H1 (cell line): ENCODE measurements at regions not wholly inside any gene's neighbourhood (a gene's known extent, or its start where the extent isn't known, plus 50 kb on each side); places are given as distances from the start of the nearest gene placed in this dataset.

ENCODE experiments used
- CTCF ChIA-PET: fragments of 300-600 bp; sonication (Branson Sonifier 250); formaldehyde crosslinking; loops from one replicate; lab custom pipeline; 2021; ENCODE audit not compliant: partially characterized antibody; lab: Charles Lee
- POLR2A ChIA-PET: fragments of 300-600 bp; sonication (Branson Sonifier 250); formaldehyde crosslinking; loops from one replicate; lab custom pipeline; 2021; ENCODE audit warnings: inconsistent platforms; ENCODE audit not compliant: partially characterized antibody; lab: Charles Lee
- DNase-seq, 2 experiments: peaks; one replicate each; pipeline versions ENCODE4 v3.0.0 to v3.0.0-alpha.2; 2010 to 2022; ENCODE audit warnings: low spot score in 2 of 2, low read depth in 1 of 2, mixed read lengths in 1 of 2
- FAIRE-seq: peaks from 2 replicates; lab custom pipeline; 2011; peaks lifted over from hg19 to GRCh38; lab: Jason Lieb, UNC
- H2AFZ ChIP-seq: 2 replicates; pipeline ENCODE4 v1.8.1; 2012; ENCODE audit warnings: low read length, inconsistent platforms
- H2AK5ac ChIP-seq: 2 replicates; pipeline ENCODE4 v1.6.1; 2013; ENCODE audit warnings: low read depth, low read length
- H2BK120ac ChIP-seq: replicated peaks from 2 replicates; pipeline ENCODE3; 2013; ENCODE audit warnings: low read depth, low read length, inconsistent platforms
- H2BK12ac ChIP-seq: 2 replicates; pipeline ENCODE4 v1.6.1; 2013; ENCODE audit warnings: low read depth, low read length
- H2BK15ac ChIP-seq: 2 replicates; pipeline ENCODE4 v1.6.1; 2013; ENCODE audit warnings: low read length
- H2BK20ac ChIP-seq: 2 replicates; pipeline ENCODE4 v1.6.1; 2013; ENCODE audit warnings: low read length
- H2BK5ac ChIP-seq: 2 replicates; pipeline ENCODE4 v1.6.1; 2013; ENCODE audit warnings: low read depth, low read length
- H3K14ac ChIP-seq: 2 replicates; pipeline ENCODE4 v1.6.1; 2013; ENCODE audit warnings: inconsistent platforms; ENCODE audit not compliant: insufficient read length
- H3K18ac ChIP-seq: 2 replicates; pipeline ENCODE4 v1.6.1; 2013; ENCODE audit warnings: low read length; ENCODE audit errors: extremely low read depth
- H3K23ac ChIP-seq: 2 replicates; pipeline ENCODE4 v1.6.1; 2013; ENCODE audit warnings: inconsistent platforms; ENCODE audit not compliant: insufficient read length
- H3K23me2 ChIP-seq: 2 replicates; pipeline ENCODE4 v1.6.1; 2013; ENCODE audit warnings: low read depth, low read length
- H3K27ac ChIP-seq: 2 replicates; pipeline ENCODE4 v1.6.1; 2011; ENCODE audit warnings: low read depth, low read length, inconsistent platforms
- H3K27me3 ChIP-seq, 4 experiments: replicated peaks in 1 of 4; 1 replicate in 1 of 4; 2 replicates in 3 of 4; pipeline versions ENCODE4 v1.6.1 to v1.8.1; 2011 to 2013; ENCODE audit warnings: low read length in 3 of 4, mild to moderate bottlenecking in 3 of 4, inconsistent platforms in 2 of 4, mixed read lengths in 2 of 4, moderate library complexity in 1 of 4; ENCODE audit not compliant: control insufficient read depth in 3 of 4, insufficient read depth in 3 of 4; ENCODE audit errors: extremely low read depth in 1 of 4
- H3K36me3 ChIP-seq, 4 experiments: 2 replicates each; pipeline versions ENCODE4 v1.6.1 to v1.8.1; 2011 to 2013; ENCODE audit warnings: mild to moderate bottlenecking in 4 of 4, low read length in 3 of 4, moderate library complexity in 2 of 4, control low read depth in 1 of 4, inconsistent platforms in 1 of 4; ENCODE audit not compliant: insufficient read depth in 4 of 4, control insufficient read depth in 2 of 4
- H3K4ac ChIP-seq: replicated peaks from 2 replicates; pipeline ENCODE3; 2013; ENCODE audit warnings: low read length, low read depth, mixed read lengths, inconsistent platforms; ENCODE audit not compliant: insufficient read length
- H3K4me1 ChIP-seq, 4 experiments: replicated peaks in 1 of 4; 1 replicate in 1 of 4; 2 replicates in 3 of 4; pipeline versions ENCODE4 v1.6.1 to v1.8.1; 2011 to 2013; ENCODE audit warnings: low read length in 3 of 4, inconsistent platforms in 2 of 4, mixed read lengths in 1 of 4; ENCODE audit not compliant: insufficient read depth in 4 of 4, control insufficient read depth in 3 of 4
- H3K4me2 ChIP-seq, 2 experiments: 2 replicates each; pipeline versions ENCODE4 v1.6.1 to v1.8.1; 2011 to 2013; ENCODE audit warnings: low read depth in 2 of 2, low read length in 2 of 2, control low read depth in 1 of 2, inconsistent platforms in 1 of 2, mild to moderate bottlenecking in 1 of 2; ENCODE audit not compliant: insufficient read depth in 1 of 2
- H3K4me3 ChIP-seq, 4 experiments: fragments of 200-600, 300-600 bp in 1 of 4; sonication (generic), shearing (Covaris generic), sonication (Bioruptor Twin) in 1 of 4; 2 replicates each; pipeline versions ENCODE4 v1.5.1 to v1.8.1; 2011 to 2016; ENCODE audit warnings: low read length in 4 of 4, low read depth in 3 of 4, control low read depth in 2 of 4, inconsistent platforms in 2 of 4, mild to moderate bottlenecking in 2 of 4, mixed read lengths in 1 of 4, moderate library complexity in 1 of 4; ENCODE audit not compliant: insufficient read depth in 2 of 4; ENCODE audit errors: extremely low read depth in 1 of 4
- H3K56ac ChIP-seq: replicated peaks from 2 replicates; pipeline ENCODE3; 2013; ENCODE audit warnings: low read depth, mild to moderate bottlenecking, mixed read lengths, low read length, inconsistent platforms; ENCODE audit not compliant: insufficient read length
- H3K79me1 ChIP-seq: 2 replicates; pipeline ENCODE4 v1.6.1; 2013; ENCODE audit warnings: low read depth, low read length, control low read depth
- H3K79me2 ChIP-seq, 2 experiments: 2 replicates each; pipeline versions ENCODE4 v1.6.1 to v1.8.1; 2012 to 2013; ENCODE audit warnings: low read length in 2 of 2, mild to moderate bottlenecking in 2 of 2, inconsistent platforms in 1 of 2; ENCODE audit not compliant: insufficient read depth in 2 of 2, control insufficient read depth in 1 of 2
- H3K9ac ChIP-seq, 4 experiments: replicated peaks in 1 of 4; 1 replicate in 1 of 4; 2 replicates in 3 of 4; pipeline versions ENCODE4 v1.6.1 to v1.8.1; 2011 to 2013; ENCODE audit warnings: low read depth in 3 of 4, low read length in 3 of 4, control low read depth in 2 of 4, mild to moderate bottlenecking in 2 of 4, moderate library complexity in 2 of 4, inconsistent platforms in 1 of 4; ENCODE audit errors: extremely low read depth in 1 of 4
- H3K9me3 ChIP-seq, 2 experiments: 2 replicates each; pipeline versions ENCODE4 v1.6.1 to v1.8.1; 2012 to 2013; ENCODE audit warnings: mild to moderate bottlenecking in 2 of 2, moderate library complexity in 2 of 2, control low read depth in 1 of 2, inconsistent platforms in 1 of 2, low read depth in 1 of 2, low read length in 1 of 2, mixed read lengths in 1 of 2; ENCODE audit not compliant: insufficient read depth in 2 of 2
- H4K20me1 ChIP-seq, 2 experiments: replicated peaks in 1 of 2; 2 replicates each; pipeline versions ENCODE3 to v1.8.1; 2011 to 2013; ENCODE audit warnings: inconsistent platforms in 2 of 2, low read length in 2 of 2, mild to moderate bottlenecking in 1 of 2; ENCODE audit not compliant: insufficient read depth in 2 of 2, control insufficient read depth in 1 of 2
- H4K5ac ChIP-seq: 2 replicates; pipeline ENCODE4 v1.6.1; 2013; ENCODE audit warnings: low read length, low read depth, mixed read lengths, inconsistent platforms; ENCODE audit not compliant: insufficient read length
- H4K8ac ChIP-seq: 2 replicates; pipeline ENCODE4 v1.8.0; 2013; ENCODE audit warnings: mild to moderate bottlenecking, moderate library complexity, low read length, inconsistent platforms; ENCODE audit not compliant: insufficient read depth; ENCODE audit errors: extremely low read depth
- H4K91ac ChIP-seq: replicated peaks from 2 replicates; pipeline ENCODE3; 2013; ENCODE audit warnings: low read length, mixed read lengths, inconsistent platforms; ENCODE audit not compliant: insufficient read length
- CREB1 ChIP-seq: IDR thresholded peaks from 2 replicates; pipeline ENCODE4 v1.6.1; 2012; ENCODE audit warnings: inconsistent platforms
- JUND ChIP-seq: IDR thresholded peaks from 2 replicates; pipeline ENCODE4 v1.6.1; 2011; ENCODE audit warnings: mild to moderate bottlenecking, improper control_type of control experiment, low read length
- TAF7 ChIP-seq: optimal IDR thresholded peaks from 2 replicates; pipeline ENCODE3; 2011; ENCODE audit warnings: low read depth, mild to moderate bottlenecking, inconsistent platforms, low read length, moderate library complexity, borderline replicate concordance
- ZNF274 ChIP-seq: IDR thresholded peaks from 2 replicates; pipeline ENCODE4 v1.7.0; 2012; ENCODE audit warnings: low read length, borderline replicate concordance; ENCODE audit errors: extremely low read depth
- WGBS, 2 experiments: shearing (Covaris generic) in 1 of 2; methylation state at CpG; one replicate each; pipeline versions ENCODE4 v1.1.6 to v1.1.7; 2013 to 2015; ENCODE audit warnings: low lambda C conversion rate in 2 of 2, mixed read lengths in 2 of 2, inconsistent platforms in 1 of 2, low coverage in 1 of 2, missing lambda C conversion rate in 1 of 2; ENCODE audit not compliant: insufficient replicate concordance in 2 of 2, insufficient coverage in 1 of 2, insufficient read length in 1 of 2; ENCODE audit errors: extremely low coverage in 1 of 2, missing lambda C conversion rate in 1 of 2; 5-methylcytosine and 5-hydroxymethylcytosine counted together

DNA sequence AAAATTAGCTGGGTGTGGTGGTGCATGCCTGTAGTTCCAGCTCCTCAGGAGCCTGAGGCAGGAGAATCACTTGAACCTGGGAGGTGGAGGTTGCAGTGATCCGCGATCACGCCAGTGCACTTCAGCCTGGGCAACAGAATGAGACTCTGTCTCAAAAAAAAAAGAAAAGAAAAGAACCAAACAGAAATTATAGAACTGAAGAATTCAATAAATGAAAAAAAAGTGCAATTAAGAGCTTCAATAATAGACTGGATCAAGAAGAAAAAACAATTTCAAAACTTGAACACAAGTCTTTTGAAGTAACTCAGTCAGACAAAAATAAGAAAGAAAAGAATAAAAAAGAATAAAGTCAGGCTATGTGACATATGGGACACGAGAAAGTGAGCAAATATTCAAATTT is 175.8 kb upstream of the ZSWIM2 start:
- Histone ChIP-seq H3K27me3 (no peaks in the 10 kb centered on the region), H2BK20ac (no peak overlapping the region), H3K9me3 (no peaks in the 10 kb centered on the region), H2AFZ (no peak overlapping the region), H3K4me2 (no peak overlapping the region), H2BK5ac (no peak overlapping the region), H3K56ac (no peak overlapping the region), H2BK15ac (no peak overlapping the region), H3K27ac (no peak overlapping the region), H3K4me3 (no peak overlapping the region), H3K4me1 (no peaks in the 10 kb centered on the region), H3K4ac (no peak overlapping the region), H3K14ac (no peak overlapping the region), H3K79me2 (no peaks in the 10 kb centered on the region), H4K8ac (no peak overlapping the region), H4K5ac (no peak overlapping the region), H2AK5ac (no peak overlapping the region), H3K18ac (no peak overlapping the region), H3K36me3 (no peaks in the 10 kb centered on the region), H3K23me2 (no peaks in the 10 kb centered on the region; the same call in 1 of the 2 replicates), H4K91ac (no peak overlapping the region), H2BK120ac (no peak overlapping the region), H3K79me1 (no peaks in the 10 kb centered on the region), H4K20me1 (no peaks in the 10 kb centered on the region), H2BK12ac (no peak overlapping the region), H3K9ac (no peak overlapping the region), H3K23ac (no peak overlapping the region)
- DNase-seq (no peak), FAIRE-seq (no peak)
- 96% methylated on average over 4 of the region's 4 CpGs; no CpG with 5 or more reads in 1 of the 2 experiments for WGBS, 2 experiments
- ChIA-PET CTCF (interaction anchor here (0.6 to 0.7 kb wide), 3 partner anchors 85 to 1593 kb away, joined by 3 to 4 read pairs (median 3); no protein-coding TSS in a partner anchor), POLR2A (interaction anchor here (0.6 kb wide), 1 partner anchor 68 kb away, joined by 4 read pairs; no protein-coding TSS in a partner anchor)
- TF ChIP-seq TAF7: no peak
- TF ChIP-seq JUND: no peak
- TF ChIP-seq CREB1: no peak
- no peak for TF ChIP-seq ZNF274
